H9 (cell line): ENCODE measurements at regions not wholly inside any gene's neighbourhood (a gene's known extent, or its start where the extent isn't known, plus 50 kb on each side); places are given as distances from the start of the nearest gene placed in this dataset.

Experiments used
- DNase-seq: peaks from one replicate; pipeline ENCODE4 v3.0.0-alpha.2; 2017
- H2AFZ ChIP-seq: one replicate; pipeline ENCODE4 v1.6.1; 2013; ENCODE audit warnings: mild to moderate bottlenecking, low read length, control low read depth, moderate library complexity
- H2AK5ac ChIP-seq: 2 replicates; pipeline ENCODE4 v1.6.1; 2013; ENCODE audit warnings: low read length, control low read depth, mixed read lengths; ENCODE audit not compliant: insufficient read length
- H2BK120ac ChIP-seq: one replicate; pipeline ENCODE4 v1.6.1; 2013; ENCODE audit warnings: low read depth, mild to moderate bottlenecking, low read length, control low read depth, inconsistent platforms; ENCODE audit not compliant: poor library complexity, severe bottlenecking
- H2BK12ac ChIP-seq: 2 replicates; pipeline ENCODE4 v1.6.1; 2013; ENCODE audit warnings: low read length, control low read depth, mixed read lengths, low read depth; ENCODE audit not compliant: insufficient read length
- H2BK15ac ChIP-seq: 2 replicates; pipeline ENCODE4 v1.6.1; 2013; ENCODE audit warnings: low read depth, low read length, control low read depth
- H2BK20ac ChIP-seq: one replicate; pipeline ENCODE4 v1.6.1; 2013; ENCODE audit warnings: low read depth, mild to moderate bottlenecking, low read length, control low read depth, inconsistent platforms; ENCODE audit not compliant: poor library complexity, severe bottlenecking
- H2BK5ac ChIP-seq: 2 replicates; pipeline ENCODE4 v1.6.1; 2013; ENCODE audit warnings: low read length, control low read depth, mixed read lengths; ENCODE audit not compliant: insufficient read length
- H3K14ac ChIP-seq: 2 replicates; pipeline ENCODE4 v1.6.1; 2013; ENCODE audit warnings: low read length, control low read depth; ENCODE audit not compliant: insufficient read depth
- H3K18ac ChIP-seq: 2 replicates; pipeline ENCODE4 v1.6.1; 2013; ENCODE audit warnings: low read depth, mild to moderate bottlenecking, mixed read lengths, low read length, control low read depth; ENCODE audit not compliant: insufficient read length
- H3K23ac ChIP-seq: 2 replicates; pipeline ENCODE4 v1.6.1; 2013; ENCODE audit warnings: low read length, control low read depth, mixed read lengths, low read depth; ENCODE audit not compliant: insufficient read length
- H3K23me2 ChIP-seq: 2 replicates; pipeline ENCODE4 v1.6.1; 2013; ENCODE audit warnings: low read depth, mild to moderate bottlenecking, mixed read lengths, low read length, control low read depth; ENCODE audit not compliant: insufficient read length, poor library complexity, severe bottlenecking
- H3K27ac ChIP-seq: 2 replicates; pipeline ENCODE4 v1.5.1; 2013; ENCODE audit warnings: low read length, control low read depth, mixed read lengths, low read depth; ENCODE audit not compliant: insufficient read length
- H3K27me3 ChIP-seq: 2 replicates; pipeline ENCODE4 v1.6.1; 2013; ENCODE audit warnings: low read length, control low read depth, inconsistent platforms; ENCODE audit not compliant: insufficient read depth
- H3K4ac ChIP-seq: 2 replicates; pipeline ENCODE4 v1.6.1; 2013; ENCODE audit warnings: low read depth, mild to moderate bottlenecking, control low read depth, inconsistent platforms, low read length, moderate library complexity
- H3K4me1 ChIP-seq: 2 replicates; pipeline ENCODE4 v1.6.1; 2013; ENCODE audit warnings: low read length, control low read depth, inconsistent platforms; ENCODE audit not compliant: insufficient read depth
- H3K4me2 ChIP-seq: 2 replicates; pipeline ENCODE4 v1.6.1; 2013; ENCODE audit warnings: low read length, control low read depth, mixed read lengths; ENCODE audit not compliant: insufficient read length, insufficient read depth
- H3K56ac ChIP-seq: 2 replicates; pipeline ENCODE4 v1.6.1; 2013; ENCODE audit warnings: low read depth, mild to moderate bottlenecking, mixed read lengths, low read length, control low read depth; ENCODE audit not compliant: insufficient read length
- H3K79me1 ChIP-seq: 2 replicates; pipeline ENCODE4 v1.6.1; 2013; ENCODE audit warnings: low read depth, mild to moderate bottlenecking, moderate library complexity, low read length, control low read depth, inconsistent platforms; ENCODE audit not compliant: insufficient read depth, poor library complexity, severe bottlenecking
- H3K79me2 ChIP-seq: 2 replicates; pipeline ENCODE4 v1.6.1; 2013; ENCODE audit warnings: low read length, control low read depth, inconsistent platforms; ENCODE audit not compliant: insufficient read depth
- H3K9ac ChIP-seq: 2 replicates; pipeline ENCODE4 v1.6.1; 2013; ENCODE audit warnings: low read length, control low read depth, mixed read lengths; ENCODE audit not compliant: insufficient read length; ENCODE audit errors: extremely low read depth
- H3K9me3 ChIP-seq: one replicate; pipeline ENCODE4 v1.6.1; 2013; ENCODE audit warnings: low read depth, low read length, inconsistent platforms; ENCODE audit not compliant: control insufficient read depth
- H3T11ph ChIP-seq: one replicate; pipeline ENCODE4 v1.6.1; 2013; ENCODE audit warnings: mild to moderate bottlenecking, low read length, control low read depth, inconsistent platforms
- H4K20me1 ChIP-seq: one replicate; pipeline ENCODE4 v1.6.1; 2013; ENCODE audit not compliant: control insufficient read depth, insufficient read length, insufficient read depth
- H4K5ac ChIP-seq: 2 replicates; pipeline ENCODE4 v1.6.1; 2013; ENCODE audit warnings: low read depth, mild to moderate bottlenecking, mixed read lengths, low read length, control low read depth; ENCODE audit not compliant: insufficient read length
- H4K8ac ChIP-seq: replicated peaks from 2 replicates; pipeline ENCODE4 v1.6.1; 2013; ENCODE audit warnings: low read length, control low read depth, mixed read lengths, low read depth; ENCODE audit not compliant: insufficient read length
- H4K91ac ChIP-seq: 2 replicates; pipeline ENCODE4 v1.6.1; 2013; ENCODE audit warnings: low read depth, mild to moderate bottlenecking, moderate library complexity, mixed read lengths, low read length, control low read depth; ENCODE audit not compliant: insufficient read length
- H3K27ac Mint-ChIP-seq, 3 experiments: 2 replicates in 2 of 3; 3 replicates in 1 of 3; pipeline ENCODE4 v1.8.0; 2020 to 2021; ENCODE audit warnings: mixed read lengths in 3 of 3, mild to moderate bottlenecking in 1 of 3, moderate library complexity in 1 of 3
- H3K27me3 Mint-ChIP-seq: 2 replicates; pipeline ENCODE4 v1.8.0; 2021; ENCODE audit warnings: low read depth, mild to moderate bottlenecking, moderate library complexity, mixed read lengths
- H3K36me3 Mint-ChIP-seq, 3 experiments: 2 replicates in 2 of 3; 3 replicates in 1 of 3; pipeline ENCODE4 v1.8.0; 2020 to 2021; ENCODE audit warnings: low read depth in 3 of 3, mixed read lengths in 3 of 3; ENCODE audit not compliant: insufficient read depth in 1 of 3
- H3K4me1 Mint-ChIP-seq, 2 experiments: 2 replicates each; pipeline ENCODE4 v1.8.0; 2020; ENCODE audit warnings: mixed read lengths in 2 of 2
- H3K4me3 Mint-ChIP-seq, 2 experiments: 2 replicates in 1 of 2; 3 replicates in 1 of 2; pipeline ENCODE4 v1.8.0; 2020 to 2021; ENCODE audit warnings: mild to moderate bottlenecking in 2 of 2, mixed read lengths in 2 of 2, moderate library complexity in 1 of 2
- H3K9me3 Mint-ChIP-seq, 2 experiments: 2 replicates in 1 of 2; 3 replicates in 1 of 2; pipeline ENCODE4 v1.8.0; 2020; ENCODE audit warnings: mild to moderate bottlenecking in 2 of 2, mixed read lengths in 2 of 2, moderate library complexity in 1 of 2
- CTCF ChIP-seq: fragments of 200-600 bp; sonication (generic); conservative IDR thresholded peaks from 3 replicates; pipeline ENCODE4 v1.8.0; 2021; ENCODE audit warnings: antibody characterized with exemption, mild to moderate bottlenecking
- WGBS: extraction: QIAGEN DNeasy Blood & Tissue Kit; methylation state at CpG from one replicate; pipeline ENCODE4 v1.1.7; 2013; ENCODE audit warnings: missing lambda C conversion rate, low lambda C conversion rate, mixed read lengths; ENCODE audit not compliant: insufficient read length; ENCODE audit errors: extremely low coverage; 5-methylcytosine and 5-hydroxymethylcytosine counted together

GRCh38 chr7:104961821-104962220 is 52.2 kb upstream of the KMT2E start:
- no peak overlapping the region for H3K9ac ChIP-seq
- WGBS: no CpG with 5 or more reads among the region's 6 CpGs
- H2BK120ac ChIP-seq: no peak overlapping the region
- no peak overlapping the region for H2BK12ac ChIP-seq
- Mint-ChIP-seq H3K27ac (no peak overlapping the region), H3K4me1 (0 out of 4 replicates have a peak, but pooled peaks cover 0 to 4% of the 10 kb centered on the region in 2 experiments), H3K4me3 (no peak overlapping the region), H3K36me3 (peaks cover 0 to 7% (median 4%) of the 10 kb centered on the region in 3 experiments; a peak in 4 of 7 replicates), H3K27me3 (no peaks in the 10 kb centered on the region), H3K9me3 (peaks cover 7 to 9% of the 10 kb centered on the region in 2 experiments; a peak in 4 of 5 replicates)
- no peak overlapping the region for H3K18ac ChIP-seq
- H3K14ac ChIP-seq: no peak overlapping the region; the same call in 1 of the 2 replicates
- no peak overlapping the region for H4K8ac ChIP-seq
- no peak overlapping the region for H3K4ac ChIP-seq
- no peak overlapping the region for H3K4me2 ChIP-seq
- no peak overlapping the region for H4K5ac ChIP-seq
- H4K91ac ChIP-seq: no peak overlapping the region
- H2AK5ac ChIP-seq: no peak overlapping the region
- H3T11ph ChIP-seq: no peak overlapping the region
- H2BK15ac ChIP-seq: no peak overlapping the region
- no peak overlapping the region for H3K27ac ChIP-seq
- no peaks in the 10 kb centered on the region for H3K27me3 ChIP-seq
- no peaks in the 10 kb centered on the region for H3K79me2 ChIP-seq
- H3K56ac ChIP-seq: no peak overlapping the region
- H3K4me1 ChIP-seq: no peaks in the 10 kb centered on the region
- no peaks in the 10 kb centered on the region for H4K20me1 ChIP-seq
- no peak for DNase-seq
- H2AFZ ChIP-seq: no peak overlapping the region
- no peaks in the 10 kb centered on the region for H3K9me3 ChIP-seq
- no peak overlapping the region for H3K23ac ChIP-seq
- no peak for TF ChIP-seq CTCF
- no peaks in the 10 kb centered on the region for H3K79me1 ChIP-seq
- H3K23me2 ChIP-seq: no peaks in the 10 kb centered on the region
- no peak overlapping the region for H2BK5ac ChIP-seq
- no peak overlapping the region for H2BK20ac ChIP-seq
